ENCODE measurements at regions not wholly inside any gene's neighbourhood (a gene's known extent, or its start where the extent isn't known, plus 50 kb on each side); places are given as distances from the start of the nearest gene placed in this dataset.
A peak's percentile ranks its signal among the peaks of the same experiment; 100 is the strongest.
"Not testable (repeated sequence)": the region's sequence is repeated elsewhere in the genome, so short reads cannot be mapped to it uniquely, and the experiment has no call there.

- Mint-ChIP-seq H3K4me1 (ENCODE audit: unreplicated experiment) (no peaks in the 10 kb centered on the region), H3K27ac (ENCODE audit: unreplicated experiment) (no peak overlapping the region), H3K36me3 (ENCODE audit: unreplicated experiment) (no peaks in the 10 kb centered on the region), H3K4me3 (ENCODE audit: unreplicated experiment) (no peak overlapping the region), H3K27me3 (ENCODE audit: unreplicated experiment) (peaks cover 6% of the 10 kb centered on the region), H3K9me3 (ENCODE audit: unreplicated experiment) (no peaks in the 10 kb centered on the region)
- no peak for TF ChIP-seq CTCF (IDR thresholded peaks at IDR 0.05)
- DNase-seq (ENCODE audit: extremely low spot score, unreplicated experiment): peak; percentile 48
Observed at GRCh38 chr6:14520029-14520428, 402.5 kb downstream of the CD83 start.

GRCh38 chr6:14520536-14520935 is 403.0 kb downstream of the CD83 start:
- Mint-ChIP-seq H3K27me3 (ENCODE audit: unreplicated experiment) (peaks cover 6% of the 10 kb centered on the region), H3K36me3 (ENCODE audit: unreplicated experiment) (no peaks in the 10 kb centered on the region), H3K9me3 (ENCODE audit: unreplicated experiment) (no peaks in the 10 kb centered on the region), H3K27ac (ENCODE audit: unreplicated experiment) (no peak overlapping the region), H3K4me3 (ENCODE audit: unreplicated experiment) (no peak overlapping the region), H3K4me1 (ENCODE audit: unreplicated experiment) (no peaks in the 10 kb centered on the region)
- TF ChIP-seq CTCF (IDR thresholded peaks at IDR 0.05): no peak
- DNase-seq (ENCODE audit: extremely low spot score, unreplicated experiment): no peak

- Mint-ChIP-seq H3K27me3 (ENCODE audit: unreplicated experiment) (peaks cover 6% of the 10 kb centered on the region), H3K4me3 (ENCODE audit: unreplicated experiment) (no peak overlapping the region), H3K4me1 (ENCODE audit: unreplicated experiment) (no peaks in the 10 kb centered on the region), H3K27ac (ENCODE audit: unreplicated experiment) (no peak overlapping the region), H3K9me3 (ENCODE audit: unreplicated experiment) (no peaks in the 10 kb centered on the region), H3K36me3 (ENCODE audit: unreplicated experiment) (no peaks in the 10 kb centered on the region)
- TF ChIP-seq CTCF (IDR thresholded peaks at IDR 0.05): no peak
- DNase-seq (ENCODE audit: extremely low spot score, unreplicated experiment): no peak
Observed at GRCh38 chr6:14521141-14521540, 403.6 kb downstream of the CD83 start.

GRCh38 chr6:14521861-14522260 is 404.3 kb downstream of the CD83 start:
- not testable (repeated sequence) for H3K9me3 Mint-ChIP-seq (ENCODE audit: unreplicated experiment); DNase-seq (ENCODE audit: extremely low spot score, unreplicated experiment); H3K27ac Mint-ChIP-seq (ENCODE audit: unreplicated experiment); H3K4me3 Mint-ChIP-seq (ENCODE audit: unreplicated experiment); H3K36me3 Mint-ChIP-seq (ENCODE audit: unreplicated experiment); H3K4me1 Mint-ChIP-seq (ENCODE audit: unreplicated experiment); H3K27me3 Mint-ChIP-seq (ENCODE audit: unreplicated experiment)

- DNase-seq (ENCODE audit: extremely low spot score, unreplicated experiment): no peak
- H3K27ac Mint-ChIP-seq (ENCODE audit: unreplicated experiment): no peak overlapping the region
- H3K4me1 Mint-ChIP-seq (ENCODE audit: unreplicated experiment): no peaks in the 10 kb centered on the region
- H3K27me3 Mint-ChIP-seq (ENCODE audit: unreplicated experiment): peaks cover 14% of the 10 kb centered on the region
- H3K4me3 Mint-ChIP-seq (ENCODE audit: unreplicated experiment): no peak overlapping the region
- TF ChIP-seq CTCF (IDR thresholded peaks at IDR 0.05): no peak
- H3K9me3 Mint-ChIP-seq (ENCODE audit: unreplicated experiment): peaks cover 12% of the 10 kb centered on the region
- no peaks in the 10 kb centered on the region for H3K36me3 Mint-ChIP-seq (ENCODE audit: unreplicated experiment)
Observed at GRCh38 chr6:14524319-14524718, 406.7 kb downstream of the CD83 start.

GRCh38 chr6:14530385-14530784 is 412.8 kb downstream of the CD83 start:
- Mint-ChIP-seq H3K4me3 (ENCODE audit: unreplicated experiment) (no peak overlapping the region), H3K9me3 (ENCODE audit: unreplicated experiment) (peaks cover 12% of the 10 kb centered on the region), H3K4me1 (ENCODE audit: unreplicated experiment) (no peaks in the 10 kb centered on the region), H3K36me3 (ENCODE audit: unreplicated experiment) (no peaks in the 10 kb centered on the region), H3K27ac (ENCODE audit: unreplicated experiment) (no peak overlapping the region), H3K27me3 (ENCODE audit: unreplicated experiment) (peaks cover 30% of the 10 kb centered on the region)
- no peak for TF ChIP-seq CTCF (IDR thresholded peaks at IDR 0.05)
- no peak for DNase-seq (ENCODE audit: extremely low spot score, unreplicated experiment)

Measured in osteocyte (in vitro differentiated cells).